Hypothalamus (tissue), 51 donors: ENCODE measurements at regions not wholly inside any gene's neighbourhood (a gene's known extent, or its start where the extent isn't known, plus 50 kb on each side); places are given as distances from the start of the nearest gene placed in this dataset.
A peak's percentile ranks its signal among the peaks of the same experiment; 100 is the strongest.

Experiments
- DNase-seq, 51 donors: peaks; one replicate each; lab custom pipeline; 2025; lab: John Stamatoyannopoulos, UW

DNA sequence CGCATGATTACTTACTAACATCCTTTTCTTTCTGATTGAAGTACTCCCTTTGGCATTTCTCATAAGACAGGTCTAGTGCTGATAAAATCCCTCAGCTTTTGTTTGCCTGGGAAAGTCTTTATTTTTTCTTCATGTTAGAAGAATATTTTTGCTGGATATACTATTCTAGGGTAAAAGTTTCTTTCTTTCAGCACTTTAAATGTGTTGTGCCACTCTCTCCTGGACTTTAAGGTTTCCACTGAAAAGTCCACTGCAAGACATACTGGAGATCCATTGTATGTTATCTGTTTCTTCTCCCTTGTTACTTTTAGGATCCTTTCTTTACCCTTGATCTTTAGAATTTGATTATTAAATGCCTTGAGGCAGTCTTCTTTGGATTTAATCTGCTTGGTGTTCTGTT is 796.7 kb downstream of the UQCRFS1 start:
- no peak for DNase-seq

DNA sequence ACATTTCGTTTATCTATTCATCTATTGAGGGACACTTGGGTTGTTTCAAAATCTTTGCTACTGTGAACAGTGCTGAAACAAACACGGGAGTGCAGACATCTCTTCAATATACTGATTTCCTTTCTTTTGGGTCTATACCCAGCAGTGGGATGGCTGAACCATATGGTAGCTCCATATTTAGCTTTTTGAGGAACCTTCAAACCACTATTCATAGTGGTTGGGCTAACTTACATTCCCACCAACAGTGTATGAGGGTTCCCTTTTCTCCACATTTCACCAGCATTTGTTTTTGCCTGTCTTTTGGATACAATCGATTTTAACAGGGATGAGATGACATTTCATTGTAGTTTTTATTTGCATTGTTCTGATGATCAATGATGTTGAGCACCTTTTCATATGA is 798.2 kb downstream of the UQCRFS1 start:
- DNase-seq, result no peak

GRCh38 chr19:28409859-28410258 is 803.1 kb downstream of the UQCRFS1 start:
- no peak for DNase-seq

DNA sequence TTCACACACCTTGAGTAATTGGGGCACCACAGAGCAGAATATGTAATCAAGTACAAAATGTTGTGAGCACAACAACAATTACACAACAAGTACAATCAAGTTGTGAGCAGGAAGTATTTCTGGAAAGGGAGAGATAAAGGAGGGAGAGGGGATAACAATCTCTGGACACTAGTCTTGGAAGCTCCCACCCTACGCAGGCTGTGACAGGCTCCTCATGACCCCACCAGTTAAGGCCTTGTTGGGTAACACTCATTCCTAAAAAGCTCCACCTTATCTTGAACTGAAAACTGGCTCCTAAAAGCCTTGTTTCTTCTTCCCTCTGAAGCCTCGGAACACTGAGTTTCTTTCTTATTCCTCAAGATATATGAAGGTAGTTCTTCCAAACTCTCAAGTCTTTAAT is 806.0 kb downstream of the UQCRFS1 start:
- DNase-seq, result no peak

GRCh38 chr19:28405346-28405742 is 807.6 kb downstream of the UQCRFS1 start:
- DNase-seq, result no peak

DNA sequence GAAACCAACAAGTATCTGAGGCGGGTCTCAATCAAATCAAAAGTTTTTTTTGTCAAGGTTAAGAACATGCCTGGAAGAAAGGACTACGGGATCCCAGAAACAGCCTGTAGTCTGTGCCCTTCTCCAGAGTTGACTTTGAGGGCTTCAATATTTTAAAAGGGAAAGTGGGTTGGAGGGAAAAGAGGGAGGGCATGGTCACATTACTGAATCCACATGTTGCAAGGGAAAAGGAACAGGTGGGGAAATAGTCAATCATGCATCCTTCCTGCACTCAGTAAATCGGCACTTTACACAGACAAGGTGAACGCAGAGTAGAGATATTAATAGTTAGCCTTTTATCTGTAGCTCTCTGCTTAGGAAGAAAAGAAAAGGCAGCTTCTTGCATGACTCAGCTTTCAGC is 808.5 kb downstream of the UQCRFS1 start:
- DNase-seq, result no peak

DNA sequence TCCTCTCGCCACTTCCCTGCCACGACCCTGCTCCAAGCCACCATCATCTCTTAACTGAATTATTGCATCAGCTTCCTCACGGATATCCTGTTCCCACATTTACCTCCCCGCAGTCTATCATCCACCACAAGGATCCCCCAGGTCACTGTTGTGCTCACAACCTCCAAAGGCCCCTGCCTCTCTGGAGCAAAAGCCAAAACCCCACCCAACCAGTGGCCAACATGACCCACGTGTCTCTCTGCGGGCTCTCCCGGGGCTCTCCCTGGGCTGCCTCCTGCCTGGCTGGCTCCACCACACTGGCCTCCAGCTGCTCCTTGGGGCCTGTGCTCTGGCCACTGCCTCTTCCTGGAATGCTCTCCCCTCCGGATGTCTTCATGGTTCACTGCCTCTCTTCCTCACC is 809.3 kb downstream of the UQCRFS1 start:
- DNase-seq, result no peak

GRCh38 chr19:28402701-28403290 is 810.2 kb downstream of the UQCRFS1 start:
- DNase-seq, result no peak

DNA sequence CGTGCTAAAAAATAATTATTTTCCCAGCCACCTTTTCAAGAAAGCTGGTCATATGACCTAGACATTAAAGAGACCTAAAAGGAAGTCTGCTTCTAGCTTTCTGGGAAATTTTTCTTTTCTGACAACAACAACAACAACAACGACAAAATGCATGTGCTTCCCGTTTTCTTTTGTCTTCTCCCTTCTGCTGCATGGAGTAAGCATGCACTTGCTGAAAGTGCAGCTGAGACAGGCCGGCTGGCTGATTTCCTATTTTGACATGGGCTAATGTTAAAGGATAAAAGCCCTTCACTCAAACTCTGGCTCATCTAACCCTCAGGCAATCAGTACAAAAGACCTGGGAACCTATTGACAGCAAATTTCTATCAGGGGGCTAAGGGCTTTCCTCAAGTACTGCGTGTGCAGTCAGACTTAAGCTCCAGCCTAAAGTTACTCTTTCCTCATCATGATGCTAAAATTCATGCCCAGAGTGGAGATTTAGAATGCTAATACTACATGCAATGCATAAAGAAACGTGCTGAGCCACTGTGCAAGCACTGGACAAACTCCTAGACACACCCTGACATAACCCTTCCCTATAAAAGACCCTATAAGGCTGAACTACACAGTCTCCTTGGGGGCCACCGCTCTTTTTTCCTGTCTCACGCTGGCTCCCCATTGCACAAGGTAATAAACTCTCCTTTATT is 811.1 kb downstream of the UQCRFS1 start:
- no peak for DNase-seq

GRCh38 chr19:28400953-28401671 is 811.8 kb downstream of the UQCRFS1 start:
- no peak for DNase-seq

GRCh38 chr19:28399187-28399586 is 813.8 kb downstream of the UQCRFS1 start:
- DNase-seq, result no peak

- DNase-seq, result no peak
These were observed 815.2 kb downstream of the UQCRFS1 start for GRCh38 chr19:28397800-28398199.

DNA sequence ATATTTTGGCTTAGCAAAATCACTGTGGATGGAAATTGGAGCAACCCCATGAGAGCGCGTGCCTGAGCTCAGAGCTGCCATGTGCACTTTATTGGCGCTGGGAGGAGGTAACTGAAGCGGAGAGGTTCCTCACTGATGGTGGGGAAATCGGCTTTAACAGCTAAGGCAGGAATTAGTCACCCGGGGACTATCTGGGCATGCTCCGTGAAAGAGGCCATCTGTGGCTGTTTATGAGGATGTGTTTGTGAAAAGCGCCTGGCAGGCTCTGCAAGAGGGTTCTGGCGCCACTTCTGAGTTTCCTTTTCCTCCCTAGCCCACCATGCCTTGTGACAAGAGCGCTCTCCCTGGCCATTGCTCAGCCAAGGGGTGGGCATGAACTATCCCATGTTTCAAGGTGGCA is 815.6 kb downstream of the UQCRFS1 start:
- DNase-seq, result no peak

DNA sequence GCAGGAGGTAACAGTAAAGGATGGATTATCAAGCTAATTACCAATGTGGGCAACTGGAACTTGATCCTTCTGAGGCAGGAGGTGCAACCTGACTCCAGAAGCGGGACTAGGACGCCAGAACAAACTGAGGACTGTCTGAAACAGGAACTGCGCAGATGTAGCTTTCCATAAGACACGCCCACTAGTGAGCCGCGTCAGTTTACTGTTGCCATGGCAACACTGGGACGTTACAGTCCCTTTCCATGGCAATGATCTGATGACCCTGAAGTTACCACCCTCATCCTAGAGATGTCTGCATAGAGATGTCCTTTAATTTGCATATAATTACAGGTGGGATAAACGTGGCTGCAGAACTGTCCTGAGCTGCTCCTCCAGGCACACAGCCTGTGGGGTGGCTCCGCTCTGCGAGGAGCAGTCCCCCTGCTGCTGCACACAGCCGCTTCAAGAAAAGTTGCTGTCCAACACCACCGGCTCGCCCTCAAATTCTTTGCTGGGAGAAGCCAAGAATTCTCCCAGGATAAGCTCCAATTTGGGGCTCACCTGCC is 816.6 kb downstream of the UQCRFS1 start:
- DNase-seq, result peak in 1 of 51 donors; percentile 4

GRCh38 chr19:28394725-28395124 is 818.2 kb downstream of the UQCRFS1 start:
- DNase-seq, result no peak

- no peak for DNase-seq
These were observed 819.2 kb downstream of the UQCRFS1 start for GRCh38 chr19:28393574-28394336.

DNA sequence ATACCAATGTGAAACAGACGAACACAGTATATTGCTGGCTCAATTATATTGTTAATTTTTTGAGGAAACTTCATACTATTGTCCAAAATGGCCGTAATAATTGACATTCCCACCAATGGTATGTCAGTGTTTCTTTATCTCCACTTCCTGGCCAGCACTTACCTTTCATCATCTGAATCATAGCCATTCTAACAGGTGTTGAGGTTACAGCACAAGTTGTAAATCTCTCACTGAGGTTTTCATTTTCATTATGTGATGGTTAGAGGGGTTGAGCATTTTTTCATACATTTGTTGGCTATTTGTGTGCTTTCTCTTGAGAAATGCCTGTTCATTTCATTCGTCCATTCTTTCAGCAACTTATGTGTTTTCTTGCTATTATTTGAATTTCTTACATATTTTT is 824.0 kb downstream of the UQCRFS1 start:
- DNase-seq, result no peak

DNA sequence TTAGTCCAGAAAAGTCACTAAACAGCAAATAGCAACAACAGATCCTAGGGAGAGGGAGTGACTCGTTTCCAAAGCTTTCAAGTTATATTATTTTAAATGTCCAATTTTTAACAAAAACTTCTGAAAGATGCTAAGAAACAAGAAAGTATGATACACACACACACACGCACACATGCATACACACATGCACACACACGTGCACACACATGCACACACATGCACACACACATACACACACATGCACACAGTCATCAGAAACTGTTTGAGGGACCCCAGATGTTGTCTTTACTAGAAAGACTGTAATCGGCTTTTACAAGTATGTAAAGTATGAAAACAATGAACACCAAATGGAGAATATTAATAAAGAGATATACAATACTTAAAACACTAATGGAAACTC is 825.4 kb downstream of the UQCRFS1 start:
- no peak for DNase-seq

- DNase-seq, result no peak
These were observed 826.5 kb downstream of the UQCRFS1 start for GRCh38 chr19:28386470-28386869.

- DNase-seq, result no peak
These were observed 826.9 kb downstream of the UQCRFS1 start for GRCh38 chr19:28386066-28386465.

DNA sequence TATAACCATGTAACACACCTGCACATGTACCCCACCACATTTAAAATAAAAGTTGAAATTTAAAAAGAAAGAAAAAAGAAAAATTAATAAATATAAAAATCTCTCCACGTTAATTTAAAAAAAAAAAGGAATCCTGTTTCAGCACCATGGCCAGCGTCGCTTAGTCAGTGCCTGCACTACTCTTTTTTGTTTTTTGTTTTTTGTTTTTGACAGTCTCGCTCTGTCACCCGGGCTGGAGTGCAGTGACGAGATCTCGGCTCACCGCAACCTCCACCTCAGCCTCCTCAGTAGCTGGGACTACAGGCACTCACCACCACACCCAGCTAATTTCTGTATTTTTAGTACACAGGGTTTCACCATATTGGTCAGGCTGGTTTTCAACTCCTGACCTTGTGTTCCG is 835.9 kb downstream of the UQCRFS1 start:
- no peak for DNase-seq
